B cell (primary cell): ENCODE measurements at regions not wholly inside any gene's neighbourhood (a gene's known extent, or its start where the extent isn't known, plus 50 kb on each side); places are given as distances from the start of the nearest gene placed in this dataset.

Source experiments
- ATAC-seq: fragments of 200-7000 bp; cut with Tn5 transposase; one replicate; pipeline ENCODE4 v1.10.0; 2021; ENCODE audit warnings: low read depth, mild to moderate bottlenecking, moderate number of reproducible peaks, moderate library complexity
- CTCF ChIA-PET: fragments of 350-600 bp; sonication (Branson Sonifier 250); formaldehyde crosslinking; loops from one replicate; lab custom pipeline; 2021; ENCODE audit warnings: antibody characterized with exemption, inconsistent platforms; lab: Charles Lee
- POLR2A ChIA-PET: fragments of 350-600 bp; sonication (Branson Sonifier 250); formaldehyde crosslinking; loops from one replicate; lab custom pipeline; 2021; ENCODE audit warnings: antibody characterized with exemption; lab: Charles Lee
- DNase-seq: peaks from one replicate; pipeline ENCODE4 v3.0.0; 2013
- H2AFZ ChIP-seq: 2 replicates; pipeline ENCODE4 v1.6.1; 2012; ENCODE audit warnings: mild to moderate bottlenecking, low read depth, low read length; ENCODE audit not compliant: insufficient read depth, poor library complexity, severe bottlenecking
- H3K27ac ChIP-seq, 2 donors: 1 replicate in 1 of 2; 2 replicates in 1 of 2; pipeline ENCODE4 v1.5.1; 2012 to 2013; ENCODE audit warnings: low read length in 2 of 2, mild to moderate bottlenecking in 2 of 2, moderate library complexity in 1 of 2
- H3K27me3 ChIP-seq, 4 experiments: fragments of 200-600 bp in 1 of 4; sonication (generic) in 1 of 4; replicated peaks in 1 of 4; 1 replicate in 2 of 4; 2 replicates in 2 of 4; pipeline versions ENCODE4 v1.6.1 to v1.7.0; 2013 to 2016; ENCODE audit warnings: low read length in 3 of 4, mild to moderate bottlenecking in 2 of 4, mixed read lengths in 1 of 4, moderate library complexity in 1 of 4; ENCODE audit not compliant: insufficient read depth in 4 of 4, control insufficient read depth in 3 of 4; ENCODE audit errors: control extremely low read depth in 1 of 4
- H3K36me3 ChIP-seq, 2 experiments: replicated peaks in 1 of 2; 1 replicate in 1 of 2; 2 replicates in 1 of 2; pipeline versions ENCODE4 v1.6.1 to v1.7.1; 2013; ENCODE audit warnings: low read length in 1 of 2; ENCODE audit not compliant: insufficient read depth in 2 of 2, control insufficient read depth in 1 of 2; ENCODE audit errors: control extremely low read depth in 1 of 2, extremely low read depth in 1 of 2
- H3K4me1 ChIP-seq, 2 donors: fragments of 200-600 bp in 1 of 2; sonication (generic) in 1 of 2; 1 replicate in 1 of 2; 2 replicates in 1 of 2; pipeline versions ENCODE4 v1.5.1 to v1.6.1; 2013 to 2017; ENCODE audit warnings: low read length in 2 of 2; ENCODE audit not compliant: control insufficient read depth in 2 of 2, insufficient read depth in 2 of 2
- H3K4me2 ChIP-seq: replicated peaks from 2 replicates; pipeline ENCODE3; 2012; ENCODE audit warnings: mild to moderate bottlenecking, low read depth, low read length; ENCODE audit not compliant: poor library complexity, severe bottlenecking
- H3K4me3 ChIP-seq, 5 experiments: fragments of 200-600 bp in 1 of 5; sonication (generic) in 1 of 5; 1 replicate in 3 of 5; 2 replicates in 2 of 5; pipeline versions ENCODE4 v1.5.1 to v1.7.0; 2011 to 2016; ENCODE audit warnings: low read length in 4 of 5, mild to moderate bottlenecking in 4 of 5, low read depth in 2 of 5, control low read depth in 1 of 5, moderate library complexity in 1 of 5; ENCODE audit not compliant: insufficient read depth in 1 of 5; ENCODE audit errors: control extremely low read depth in 1 of 5, extremely low read depth in 1 of 5
- H3K79me2 ChIP-seq: fragments of 200-600 bp; sonication (generic); one replicate; pipeline ENCODE4 v1.6.0; 2016; ENCODE audit warnings: low read length; ENCODE audit not compliant: control insufficient read depth, insufficient read depth
- H3K9ac ChIP-seq: fragments of 200-600 bp; sonication (generic); 2 replicates; pipeline ENCODE4 v1.6.1; 2017; ENCODE audit warnings: mild to moderate bottlenecking, low read length, moderate library complexity
- H3K9me3 ChIP-seq, 3 donors: one replicate each; pipeline versions ENCODE4 v1.6.1 to v1.7.1; 2013; ENCODE audit warnings: low read length in 2 of 3; ENCODE audit not compliant: control insufficient read depth in 2 of 3, insufficient read depth in 1 of 3; ENCODE audit errors: control extremely low read depth in 1 of 3
- H4K20me1 ChIP-seq: 2 replicates; pipeline ENCODE4 v1.6.0; 2012; ENCODE audit warnings: mild to moderate bottlenecking, low read length; ENCODE audit not compliant: insufficient read depth, control insufficient read depth, poor library complexity, severe bottlenecking
- H3K27ac Mint-ChIP-seq: one replicate; pipeline ENCODE4 v1.8.0; 2021; ENCODE audit warnings: mixed read lengths
- H3K27me3 Mint-ChIP-seq: one replicate; pipeline ENCODE4 v1.8.0; 2021; ENCODE audit warnings: mixed read lengths
- H3K4me1 Mint-ChIP-seq: one replicate; pipeline ENCODE4 v1.8.0; 2021; ENCODE audit warnings: mixed read lengths
- H3K4me3 Mint-ChIP-seq: one replicate; pipeline ENCODE4 v1.8.0; 2021; ENCODE audit warnings: mixed read lengths
- H3K9me3 Mint-ChIP-seq: one replicate; pipeline ENCODE4 v1.8.0; 2022; ENCODE audit warnings: mixed read lengths; ENCODE audit not compliant: insufficient read depth
- CTCF ChIP-seq: fragments of 200-600 bp; IDR thresholded peaks from one replicate; pipeline ENCODE4 v1.8.0; 2022; ENCODE audit warnings: antibody characterized with exemption, mild to moderate bottlenecking
- EZH2 ChIP-seq: IDR thresholded peaks from 2 replicates; pipeline ENCODE4 v1.6.1; 2012; ENCODE audit warnings: borderline replicate concordance, low read depth, mild to moderate bottlenecking, moderate library complexity, low read length; ENCODE audit not compliant: insufficient read depth, poor library complexity, severe bottlenecking
- WGBS: methylation state at CpG from one replicate; pipeline ENCODE4 v1.1.5; 2013; ENCODE audit warnings: missing lambda C conversion rate; ENCODE audit not compliant: insufficient coverage; 5-methylcytosine and 5-hydroxymethylcytosine counted together
- intact Hi-C: fragments of 100-400 bp; cut with micrococcal nuclease; formaldehyde crosslinking; loops from one replicate; pipeline ENCODE4 v1.10.0; 2022

- no peak for TF ChIP-seq CTCF
- TF ChIP-seq EZH2, result no peak
- Histone ChIP-seq H3K36me3 (no peaks in the 10 kb centered on the region), H3K9me3 (peaks cover 0 to 1% (median 0%) of the 10 kb centered on the region in 3 donors), H3K4me2 (no peak overlapping the region), H3K79me2 (no peaks in the 10 kb centered on the region), H3K4me3 (no peak overlapping the region), H3K27me3 (no peaks in the 10 kb centered on the region), H3K27ac (no peak overlapping the region), H3K4me1 (no peaks in the 10 kb centered on the region), H3K9ac (no peak overlapping the region), H2AFZ (no peak overlapping the region), H4K20me1 (no peaks in the 10 kb centered on the region)
- ChIA-PET CTCF (no interaction called here), POLR2A (no interaction called here)
- no peaks in the 10 kb centered on the region for H3K4me1 Mint-ChIP-seq
- H3K27ac Mint-ChIP-seq, result no peak overlapping the region
- H3K27me3 Mint-ChIP-seq, result peaks cover 33% of the 10 kb centered on the region
- DNase-seq (no peak), ATAC-seq (no peak)
- 39% methylated on average over 13 of the region's 16 CpGs for WGBS
- intact Hi-C loops, result no loop called here
- H3K9me3 Mint-ChIP-seq, result peaks cover 2% of the 10 kb centered on the region
- H3K4me3 Mint-ChIP-seq, result no peak overlapping the region
Observed at GRCh38 chr17:14545156-14545906, 244.4 kb downstream of the HS3ST3B1 start.

- H3K4me3 ChIP-seq, result no peak overlapping the region
- no peaks in the 10 kb centered on the region for H3K36me3 ChIP-seq
- ChIA-PET CTCF (no interaction called here), POLR2A (no interaction called here)
- H3K4me2 ChIP-seq, result no peak overlapping the region
- DNase-seq, result no peak
- no peak for ATAC-seq
- no peak overlapping the region for H3K27ac ChIP-seq
- no peaks in the 10 kb centered on the region for H3K4me1 ChIP-seq
- H2AFZ ChIP-seq, result no peak overlapping the region
- peaks cover 22% of the 10 kb centered on the region for H3K27me3 Mint-ChIP-seq
- H3K9me3 ChIP-seq, result peaks cover 0 to 1% (median 0%) of the 10 kb centered on the region in 3 donors
- no peaks in the 10 kb centered on the region for H3K79me2 ChIP-seq
- H3K4me1 Mint-ChIP-seq, result no peaks in the 10 kb centered on the region
- H3K9ac ChIP-seq, result no peak overlapping the region
- H3K27ac Mint-ChIP-seq, result no peak overlapping the region
- intact Hi-C loops, result no loop called here
- H3K4me3 Mint-ChIP-seq, result no peak overlapping the region
- no peak for TF ChIP-seq CTCF
- no peak for TF ChIP-seq EZH2
- H3K27me3 ChIP-seq, result no peaks in the 10 kb centered on the region
- WGBS, result 88% methylated on average over 2 of the region's 2 CpGs
- no peaks in the 10 kb centered on the region for H4K20me1 ChIP-seq
- H3K9me3 Mint-ChIP-seq, result peaks cover 2% of the 10 kb centered on the region
Observed at GRCh38 chr17:14541714-14542113, 240.8 kb downstream of the HS3ST3B1 start.
